SJCRH30 (cell line): ENCODE measurements at regions not wholly inside any gene's neighbourhood (a gene's known extent, or its start where the extent isn't known, plus 50 kb on each side); places are given as distances from the start of the nearest gene placed in this dataset.

ENCODE experiments used
- DNase-seq, 2 experiments: peaks; one replicate each; pipeline ENCODE4 v3.0.0-alpha.2; 2015 to 2020
- H3K27ac ChIP-seq: fragments of 250-450 bp; sonication (Bioruptor Pico); 2 replicates; pipeline ENCODE4 v1.5.1; 2020; ENCODE audit warnings: mild to moderate bottlenecking, moderate library complexity
- H3K27me3 ChIP-seq: fragments of 250-450 bp; sonication (Bioruptor Pico); 2 replicates; pipeline ENCODE4 v1.5.1; 2020; ENCODE audit warnings: mild to moderate bottlenecking, moderate library complexity
- H3K36me3 ChIP-seq: fragments of 250-450 bp; sonication (Bioruptor Pico); 2 replicates; pipeline ENCODE4 v1.5.1; 2020; ENCODE audit warnings: mild to moderate bottlenecking, moderate library complexity
- H3K4me1 ChIP-seq: fragments of 250-450 bp; sonication (Bioruptor Pico); 2 replicates; pipeline ENCODE4 v1.5.1; 2020; ENCODE audit warnings: mild to moderate bottlenecking, moderate library complexity
- H3K4me3 ChIP-seq: fragments of 250-450 bp; sonication (Bioruptor Pico); 2 replicates; pipeline ENCODE4 v1.5.1; 2020; ENCODE audit warnings: mild to moderate bottlenecking, moderate library complexity
- H3K9me3 ChIP-seq: fragments of 250-450 bp; sonication (Bioruptor Pico); replicated peaks from 2 replicates; pipeline ENCODE4 v1.5.1; 2020; ENCODE audit warnings: mild to moderate bottlenecking, moderate library complexity

DNA sequence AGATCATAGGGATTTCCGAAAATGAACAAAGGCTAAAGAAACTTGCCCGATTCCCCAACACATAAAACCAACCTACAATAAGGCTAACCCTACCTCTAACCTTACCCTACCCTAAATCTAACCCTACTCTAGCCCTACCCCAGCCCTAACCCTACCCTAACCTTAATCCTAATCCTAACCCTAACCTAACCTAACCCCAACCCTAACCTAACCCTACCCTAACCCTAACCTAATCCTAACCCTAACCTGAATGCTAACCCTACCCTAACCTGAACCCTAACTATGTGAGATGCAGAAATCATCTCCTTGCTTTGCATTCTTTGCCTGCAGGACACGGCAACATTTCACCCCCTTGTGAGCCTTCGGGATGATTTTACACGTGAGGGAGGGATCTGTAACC, 67.6 kb upstream of the SOX1 start:
- Histone ChIP-seq H3K4me3 (no peak overlapping the region), H3K27ac (no peak overlapping the region), H3K27me3 (no peaks in the 10 kb centered on the region; the same call in 1 of the 2 replicates), H3K4me1 (no peaks in the 10 kb centered on the region), H3K9me3 (no peaks in the 10 kb centered on the region), H3K36me3 (no peaks in the 10 kb centered on the region)
- DNase-seq: no peak

GRCh38 chr13:112000888-112001287, 66.1 kb upstream of the SOX1 start:
- Histone ChIP-seq H3K4me1 (no peaks in the 10 kb centered on the region), H3K27ac (no peak overlapping the region), H3K4me3 (no peak overlapping the region), H3K27me3 (no peaks in the 10 kb centered on the region; the same call in 1 of the 2 replicates), H3K36me3 (no peaks in the 10 kb centered on the region), H3K9me3 (no peaks in the 10 kb centered on the region)
- no peak for DNase-seq

GRCh38 chr13:112001571-112001970, 65.4 kb upstream of the SOX1 start:
- no peak for DNase-seq
- Histone ChIP-seq H3K4me3 (no peak overlapping the region), H3K27me3 (no peaks in the 10 kb centered on the region; the same call in 1 of the 2 replicates), H3K27ac (no peak overlapping the region), H3K4me1 (no peaks in the 10 kb centered on the region), H3K36me3 (no peaks in the 10 kb centered on the region), H3K9me3 (no peaks in the 10 kb centered on the region)

- no peaks in the 10 kb centered on the region for H3K4me1 ChIP-seq
- DNase-seq: no peak
- no peaks in the 10 kb centered on the region for H3K9me3 ChIP-seq
- no peak overlapping the region for H3K27ac ChIP-seq
- H3K36me3 ChIP-seq: no peaks in the 10 kb centered on the region
- H3K4me3 ChIP-seq: no peak overlapping the region
- H3K27me3 ChIP-seq: no peaks in the 10 kb centered on the region
Observed at GRCh38 chr13:112003396-112003795, 63.6 kb upstream of the SOX1 start.

DNA sequence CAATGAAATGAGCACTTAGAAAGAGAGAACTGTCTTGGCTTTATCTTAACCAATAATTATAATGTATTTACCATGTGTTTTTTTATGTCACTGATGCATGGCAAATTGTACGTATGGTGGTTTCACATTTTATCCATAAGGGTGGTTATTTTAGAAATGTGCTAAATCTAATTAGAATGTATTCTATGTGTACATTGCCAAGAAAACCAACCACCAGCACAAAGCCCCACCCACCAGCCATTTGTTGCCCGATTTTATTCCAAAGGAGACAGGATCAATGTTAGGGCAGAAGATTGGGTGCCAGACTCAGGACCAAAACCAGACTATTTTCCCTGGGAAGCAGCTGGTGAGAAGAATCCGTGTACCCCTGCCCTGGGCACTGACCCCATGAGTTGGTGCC, 63.0 kb upstream of the SOX1 start:
- Histone ChIP-seq H3K9me3 (no peaks in the 10 kb centered on the region), H3K36me3 (no peaks in the 10 kb centered on the region), H3K4me1 (no peaks in the 10 kb centered on the region), H3K4me3 (no peak overlapping the region), H3K27ac (no peak overlapping the region), H3K27me3 (no peaks in the 10 kb centered on the region)
- no peak for DNase-seq

- DNase-seq: no peak
- Histone ChIP-seq H3K27me3 (no peaks in the 10 kb centered on the region), H3K9me3 (no peaks in the 10 kb centered on the region), H3K4me3 (no peak overlapping the region), H3K4me1 (no peaks in the 10 kb centered on the region), H3K36me3 (no peaks in the 10 kb centered on the region), H3K27ac (no peak overlapping the region)
Observed at GRCh38 chr13:112005925-112006324, 61.0 kb upstream of the SOX1 start.

- H3K4me1 ChIP-seq: no peaks in the 10 kb centered on the region
- no peaks in the 10 kb centered on the region for H3K27me3 ChIP-seq
- H3K27ac ChIP-seq: no peak overlapping the region
- no peak overlapping the region for H3K4me3 ChIP-seq
- no peaks in the 10 kb centered on the region for H3K36me3 ChIP-seq
- H3K9me3 ChIP-seq: no peaks in the 10 kb centered on the region
- DNase-seq: no peak
Observed at GRCh38 chr13:112007191-112007590, 59.8 kb upstream of the SOX1 start.

DNA sequence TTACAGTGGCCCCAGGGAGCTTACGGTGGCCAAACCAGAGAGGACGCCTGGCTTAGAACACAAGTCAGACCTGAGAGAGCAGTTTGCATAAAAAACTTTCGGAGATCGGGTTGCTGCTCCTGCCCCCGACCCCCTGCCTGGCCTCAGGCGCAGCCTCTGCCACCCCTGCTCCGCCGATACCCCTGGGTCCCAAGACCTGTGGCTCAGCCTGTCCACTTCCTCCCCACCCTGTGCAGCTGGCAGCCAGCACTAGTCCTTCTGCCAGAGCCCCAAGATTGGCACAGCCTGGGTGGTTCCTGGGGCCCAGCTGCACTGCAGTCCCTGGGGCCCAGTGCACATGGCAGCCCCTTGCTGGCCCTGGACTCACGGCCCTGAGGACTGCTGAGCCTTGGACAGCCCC, 56.2 kb upstream of the SOX1 start:
- Histone ChIP-seq H3K9me3 (no peaks in the 10 kb centered on the region), H3K36me3 (no peaks in the 10 kb centered on the region), H3K4me1 (no peaks in the 10 kb centered on the region), H3K4me3 (no peak overlapping the region), H3K27ac (no peak overlapping the region), H3K27me3 (no peaks in the 10 kb centered on the region)
- DNase-seq: no peak

GRCh38 chr13:112012016-112012704, 54.8 kb upstream of the SOX1 start:
- Histone ChIP-seq H3K9me3 (no peaks in the 10 kb centered on the region), H3K27ac (no peak overlapping the region), H3K36me3 (no peaks in the 10 kb centered on the region), H3K4me1 (no peaks in the 10 kb centered on the region), H3K27me3 (no peaks in the 10 kb centered on the region), H3K4me3 (no peak overlapping the region)
- no peak for DNase-seq

DNA sequence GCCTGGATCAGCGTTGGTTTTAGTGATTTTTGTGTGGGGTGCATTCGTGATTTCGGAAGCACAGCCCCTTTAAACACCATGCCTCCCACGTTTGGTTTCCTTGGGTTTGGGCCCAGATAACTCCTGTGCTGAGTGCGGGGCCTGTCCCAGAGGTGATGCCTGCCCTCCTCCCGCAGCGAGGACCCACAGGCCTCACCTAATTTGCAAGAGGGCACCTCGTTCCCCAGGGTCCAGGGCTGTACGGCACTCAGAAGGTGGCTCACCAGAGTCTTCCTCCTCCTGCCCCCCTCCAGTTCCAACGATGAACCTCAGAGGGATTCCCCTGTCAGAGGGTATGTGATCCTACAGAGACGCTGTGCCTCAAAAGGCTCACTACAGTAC, 54.3 kb upstream of the SOX1 start:
- Histone ChIP-seq H3K9me3 (no peaks in the 10 kb centered on the region), H3K27me3 (no peaks in the 10 kb centered on the region), H3K4me3 (no peak overlapping the region), H3K27ac (no peak overlapping the region), H3K4me1 (no peaks in the 10 kb centered on the region), H3K36me3 (no peaks in the 10 kb centered on the region)
- DNase-seq: no peak

- no peaks in the 10 kb centered on the region for H3K9me3 ChIP-seq
- H3K4me1 ChIP-seq: no peaks in the 10 kb centered on the region
- H3K27me3 ChIP-seq: no peaks in the 10 kb centered on the region
- H3K4me3 ChIP-seq: no peak overlapping the region
- no peaks in the 10 kb centered on the region for H3K36me3 ChIP-seq
- H3K27ac ChIP-seq: no peak overlapping the region
- no peak for DNase-seq
Observed at GRCh38 chr13:112013665-112014064, 53.3 kb upstream of the SOX1 start.

DNA sequence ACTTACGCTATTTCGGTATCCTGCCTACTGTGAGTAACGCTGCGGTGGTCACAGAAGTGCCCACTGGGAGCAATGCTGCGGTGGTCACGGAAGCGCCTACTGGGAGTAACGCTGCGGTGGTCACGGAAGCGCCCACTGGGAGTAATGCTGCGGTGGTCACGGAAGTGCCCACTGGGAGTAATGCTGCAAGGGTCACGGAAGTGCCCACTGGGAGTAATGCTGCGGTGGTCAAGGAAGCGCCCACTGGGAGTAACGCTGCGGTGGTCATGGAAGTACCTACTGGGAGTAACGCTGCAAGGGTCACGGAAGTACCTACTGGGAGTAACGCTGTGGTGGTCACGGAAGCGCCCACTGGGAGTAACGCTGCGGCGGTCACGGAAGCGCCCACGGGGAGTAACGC, 52.1 kb upstream of the SOX1 start:
- no peaks in the 10 kb centered on the region for H3K9me3 ChIP-seq
- no peak overlapping the region for H3K27ac ChIP-seq
- no peak overlapping the region for H3K4me3 ChIP-seq
- H3K4me1 ChIP-seq: no peaks in the 10 kb centered on the region
- no peaks in the 10 kb centered on the region for H3K36me3 ChIP-seq
- DNase-seq: no peak
- no peaks in the 10 kb centered on the region for H3K27me3 ChIP-seq
